ENCODE measurements at regions not wholly inside any gene's neighbourhood (a gene's known extent, or its start where the extent isn't known, plus 50 kb on each side); places are given as distances from the start of the nearest gene placed in this dataset.

- ATAC-seq (no peak), DNase-seq (no peak)
- intact Hi-C loops (cut with DNase I): no loop called here
These were observed 609.5 kb downstream of the AACS start for GRCh38 chr12:125674554-125675338.

- intact Hi-C loops (cut with DNase I): no loop called here
- ATAC-seq (no peak), DNase-seq (no peak)
These were observed 611.1 kb downstream of the AACS start for GRCh38 chr12:125676366-125676765.

GRCh38 chr12:125677829-125678228 lies 612.6 kb downstream of the AACS start:
- no peak for ATAC-seq
- DNase-seq: no peak
- intact Hi-C loops (cut with DNase I): no loop called here

GRCh38 chr12:125678589-125678993 lies 613.4 kb downstream of the AACS start:
- intact Hi-C loops (cut with DNase I): no loop called here
- no peak for ATAC-seq
- no peak for DNase-seq

GRCh38 chr12:125683748-125684381 lies 618.6 kb downstream of the AACS start:
- intact Hi-C loops (cut with DNase I): no loop called here
- ATAC-seq: peak in 1 of 2 donors; percentile 34
- no peak for DNase-seq

GRCh38 chr12:125684968-125685790 lies 619.9 kb downstream of the AACS start:
- ATAC-seq (no peak), DNase-seq (no peak)
- intact Hi-C loops (cut with DNase I): no loop called here

GRCh38 chr12:125685915-125686314 lies 620.7 kb downstream of the AACS start:
- intact Hi-C loops (cut with DNase I): no loop called here
- DNase-seq (no peak), ATAC-seq (no peak)

- ATAC-seq (no peak), DNase-seq (no peak)
- intact Hi-C loops (cut with DNase I): no loop called here
These were observed 622.2 kb downstream of the AACS start for GRCh38 chr12:125687403-125687802.

- intact Hi-C loops (cut with DNase I): no loop called here
- no peak for DNase-seq
These were observed 622.6 kb downstream of the AACS start for GRCh38 chr12:125687820-125688219.

GRCh38 chr12:125688223-125688622 lies 623.0 kb downstream of the AACS start:
- DNase-seq (no peak), ATAC-seq (no peak)
- intact Hi-C loops (cut with DNase I): no loop called here

More at GRCh38 chr12:125687820-125688219, 622.6 kb downstream of the AACS start:
- ATAC-seq: no peak

- DNase-seq (no peak), ATAC-seq (no peak)
- intact Hi-C loops (cut with DNase I): no loop called here
These were observed 623.6 kb downstream of the AACS start for GRCh38 chr12:125688881-125689280.

GRCh38 chr12:125689576-125690410 lies 624.6 kb downstream of the AACS start:
- ATAC-seq (no peak), DNase-seq (no peak)
- intact Hi-C loops (cut with DNase I): no loop called here

- ATAC-seq: no peak
- intact Hi-C loops (cut with DNase I): no loop called here
- no peak for DNase-seq
These were observed 625.6 kb downstream of the AACS start for GRCh38 chr12:125690841-125691240.

- no peak for DNase-seq
- intact Hi-C loops (cut with DNase I): no loop called here
- ATAC-seq: no peak
These were observed 630.8 kb downstream of the AACS start for GRCh38 chr12:125696054-125696453.

- DNase-seq (no peak), ATAC-seq (no peak)
- intact Hi-C loops (cut with DNase I): no loop called here
These were observed 639.6 kb downstream of the AACS start for GRCh38 chr12:125704803-125705202.

- intact Hi-C loops (cut with DNase I): no loop called here
- ATAC-seq (no peak), DNase-seq (no peak)
These were observed 655.7 kb downstream of the AACS start for GRCh38 chr12:125720961-125721360.

GRCh38 chr12:125734137-125734536 lies 668.9 kb downstream of the AACS start:
- ATAC-seq: no peak
- intact Hi-C loops (cut with DNase I): no loop called here
- DNase-seq: no peak

GRCh38 chr12:125738211-125738610 lies 673.0 kb downstream of the AACS start:
- ATAC-seq: no peak
- no peak for DNase-seq
- intact Hi-C loops (cut with DNase I): no loop called here

- ATAC-seq: no peak
- no peak for DNase-seq
- intact Hi-C loops (cut with DNase I): no loop called here
These were observed 677.2 kb downstream of the AACS start for GRCh38 chr12:125742413-125742812.
